ENCODE measurements at regions not wholly inside any gene's neighbourhood (a gene's known extent, or its start where the extent isn't known, plus 50 kb on each side); places are given as distances from the start of the nearest gene placed in this dataset.

DNA sequence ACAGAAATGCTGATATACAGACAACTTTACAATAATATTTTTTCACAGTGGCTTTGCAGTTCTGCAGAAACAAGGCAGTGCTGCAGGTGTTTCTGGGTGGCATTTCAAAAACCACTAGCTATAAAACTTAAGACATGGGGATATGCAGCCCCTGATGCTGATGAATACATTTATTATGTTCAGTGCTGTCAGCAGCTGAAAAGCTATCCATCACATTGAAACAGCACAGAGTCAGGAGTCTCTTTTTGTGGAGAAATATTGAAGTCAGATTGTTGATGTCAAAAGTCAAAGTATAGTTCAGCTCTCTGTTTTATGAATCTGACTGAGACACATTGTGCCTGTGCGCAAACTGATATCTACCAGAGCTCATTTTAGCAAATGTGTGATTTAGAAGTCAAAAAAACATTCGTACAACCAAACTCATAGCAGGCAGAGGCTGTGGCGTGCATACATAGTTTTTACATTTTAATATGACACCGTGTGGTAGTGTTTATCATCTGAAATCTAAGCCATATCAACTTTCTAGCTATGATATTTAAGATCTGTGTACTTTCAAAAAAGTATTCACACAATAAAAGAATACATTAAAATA is 467.6 kb downstream of the PRKD1 start:
- DNase-seq (ENCODE audit: low read depth): no peak

DNA sequence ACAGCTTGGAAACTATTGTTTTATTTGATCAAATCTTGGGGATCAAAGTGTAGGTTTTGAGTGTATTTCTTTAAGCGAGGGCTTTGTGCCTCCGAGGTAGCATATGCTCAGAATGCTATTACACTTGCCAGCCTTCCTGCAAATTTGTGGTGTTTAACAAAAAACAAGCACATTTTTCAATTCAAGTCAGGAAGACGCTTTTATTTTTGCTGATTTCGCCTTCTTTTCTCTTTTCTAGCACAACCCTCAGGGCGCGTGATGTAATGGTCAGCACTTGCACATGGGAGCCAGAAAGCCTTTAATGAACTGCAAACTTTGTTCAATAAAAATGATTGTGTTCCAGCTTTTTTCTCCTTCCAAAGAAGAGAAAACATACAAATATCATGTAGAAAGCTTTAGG is 466.5 kb downstream of the PRKD1 start:
- no peak for DNase-seq (ENCODE audit: low read depth)

DNA sequence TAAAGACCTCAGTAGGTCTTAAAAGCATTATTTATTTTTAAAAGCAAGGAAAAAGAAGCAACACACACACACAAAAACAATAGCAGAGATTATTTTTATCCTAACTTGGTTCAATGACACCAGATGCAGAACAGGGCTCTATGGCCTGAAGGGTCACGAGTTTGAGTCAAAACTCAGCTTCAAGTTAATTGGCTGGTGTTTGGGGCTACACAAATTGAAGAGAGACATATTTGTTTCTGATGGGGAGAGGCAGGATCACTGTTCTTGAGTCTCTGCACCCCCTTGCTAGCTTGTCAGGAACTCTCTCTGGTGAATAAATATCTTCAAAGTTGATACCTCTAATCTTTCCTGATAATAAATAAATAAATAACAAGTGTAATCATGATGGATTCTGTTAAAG is 466.1 kb downstream of the PRKD1 start:
- DNase-seq (ENCODE audit: low read depth): no peak

DNA sequence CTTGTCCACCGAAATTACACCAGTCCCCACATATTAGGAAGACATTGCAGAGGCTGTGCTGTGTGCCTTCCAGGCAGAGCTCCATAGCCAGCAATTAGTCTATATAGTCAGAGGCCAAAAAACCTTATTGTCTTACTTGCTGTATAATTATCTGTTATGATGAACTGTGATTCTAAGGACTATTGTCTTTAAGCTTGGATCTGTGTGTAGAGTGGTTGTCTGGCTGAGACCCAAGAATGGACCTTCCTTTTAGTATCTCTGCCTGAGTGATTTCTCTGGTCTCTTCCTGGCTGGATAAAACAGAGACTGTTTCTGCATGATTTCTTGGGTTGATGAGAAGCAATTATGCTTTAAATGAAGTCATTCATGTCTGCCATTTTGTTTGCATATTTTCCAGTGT is 465.3 kb downstream of the PRKD1 start:
- no peak for DNase-seq (ENCODE audit: low read depth)

DNA sequence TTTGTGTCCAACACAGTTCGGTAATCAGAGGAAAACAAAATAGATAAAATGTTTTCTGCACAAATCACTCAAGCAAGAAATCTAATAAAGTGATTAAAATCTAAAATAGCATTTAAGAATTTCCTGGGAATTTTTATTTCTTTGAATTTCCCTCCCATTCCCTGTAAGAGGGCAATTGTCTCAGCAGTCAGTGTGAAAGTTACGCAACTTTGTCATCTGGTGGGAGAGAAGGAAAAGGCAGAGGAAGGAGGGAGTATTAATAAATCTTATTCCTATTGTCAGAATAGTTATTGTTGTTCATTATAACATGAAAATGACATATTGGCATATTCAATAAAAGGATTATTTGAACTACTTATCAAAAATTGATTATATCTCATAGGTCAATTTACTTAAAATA is 464.9 kb downstream of the PRKD1 start:
- no peak for DNase-seq (ENCODE audit: low read depth)

DNA sequence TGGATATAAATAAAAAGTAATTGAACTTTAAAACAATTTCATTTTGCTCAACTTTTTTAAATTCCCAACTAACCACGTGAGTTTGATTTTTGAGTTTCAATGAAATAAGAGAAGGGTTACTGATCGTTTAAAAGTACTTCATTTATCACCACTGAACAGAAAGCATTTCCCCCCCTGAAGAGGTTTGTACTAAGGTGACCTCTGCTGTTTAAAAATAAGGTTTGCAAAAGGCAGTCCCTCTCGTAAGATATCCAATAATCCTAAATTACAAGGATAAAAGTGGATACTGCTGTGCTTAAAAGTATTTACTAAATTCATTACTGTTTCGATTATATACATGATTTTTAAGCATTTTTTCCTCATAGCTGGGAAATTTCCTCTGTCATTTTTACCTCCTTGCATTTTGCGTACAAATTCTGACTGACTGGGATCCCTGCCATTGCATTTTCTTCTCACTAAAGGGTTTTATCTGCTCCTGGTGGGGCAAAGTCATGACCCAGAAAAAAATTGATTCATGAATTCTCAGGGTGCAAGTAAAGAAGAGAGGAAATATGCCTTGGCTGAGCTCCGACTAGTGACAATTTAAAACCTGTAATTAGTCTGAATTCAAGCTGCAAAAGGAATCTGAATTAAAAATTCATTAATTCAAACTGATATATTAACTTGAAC is 463.8 kb downstream of the PRKD1 start:
- peak; percentile 45 for DNase-seq (ENCODE audit: low read depth)

DNA sequence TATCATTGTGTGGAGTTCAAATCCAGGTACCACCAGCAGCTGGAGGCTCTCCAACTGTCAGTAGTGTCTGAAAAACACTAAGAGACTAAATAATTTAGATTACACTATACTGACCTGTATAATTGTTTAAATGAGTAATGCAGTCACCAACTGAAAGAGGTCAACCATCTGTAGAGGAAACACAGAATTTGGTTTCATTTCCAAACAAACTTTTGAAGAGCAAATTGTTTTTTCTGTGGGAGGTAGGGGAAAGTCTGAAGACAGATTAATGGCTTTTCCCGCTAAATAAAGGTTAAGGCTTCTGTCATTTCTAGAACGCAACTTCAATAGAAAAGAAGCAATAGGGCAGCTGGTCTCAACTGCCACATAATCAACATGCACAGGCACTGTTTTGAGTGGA is 462.6 kb downstream of the PRKD1 start:
- DNase-seq (ENCODE audit: low read depth): no peak

DNA sequence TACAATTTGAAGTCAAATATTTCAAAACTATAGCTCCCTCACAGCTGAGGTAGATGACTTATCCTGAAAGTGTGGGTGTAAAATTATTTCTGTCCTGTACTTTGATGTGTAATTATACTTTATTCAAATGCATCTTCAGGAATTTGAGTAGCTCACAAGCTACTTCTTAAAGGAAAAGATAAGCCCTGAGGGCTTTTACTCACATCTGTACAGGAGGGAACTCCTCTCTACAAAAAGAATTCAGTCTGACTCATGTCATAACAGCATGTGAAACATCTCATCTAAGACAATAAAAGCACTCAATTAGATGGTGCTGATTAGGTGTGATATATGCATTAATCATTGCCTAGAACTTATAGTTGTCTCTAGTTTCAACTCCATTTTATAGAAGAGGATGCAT is 452.0 kb downstream of the PRKD1 start:
- no peak for DNase-seq (ENCODE audit: low read depth)

DNA sequence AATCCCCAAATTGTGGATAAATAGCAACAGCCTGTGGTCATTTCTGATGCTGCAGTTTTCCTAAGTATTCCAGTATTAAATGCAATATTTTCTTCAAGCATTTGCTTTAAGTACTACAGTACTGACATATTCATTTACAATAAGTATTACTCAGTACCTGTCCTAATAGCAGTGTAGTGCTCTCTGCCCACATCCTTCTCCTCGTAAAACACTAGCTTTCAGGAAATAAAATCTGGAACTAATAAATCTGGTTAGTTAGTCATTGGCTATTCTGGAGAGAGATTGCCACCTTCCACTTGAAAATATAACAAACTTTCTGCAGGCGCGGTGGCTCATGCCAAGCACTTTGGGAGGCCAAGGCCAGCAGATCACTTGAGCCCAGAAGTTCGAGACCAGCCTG is 441.5 kb downstream of the PRKD1 start:
- DNase-seq (ENCODE audit: low read depth): no peak

DNA sequence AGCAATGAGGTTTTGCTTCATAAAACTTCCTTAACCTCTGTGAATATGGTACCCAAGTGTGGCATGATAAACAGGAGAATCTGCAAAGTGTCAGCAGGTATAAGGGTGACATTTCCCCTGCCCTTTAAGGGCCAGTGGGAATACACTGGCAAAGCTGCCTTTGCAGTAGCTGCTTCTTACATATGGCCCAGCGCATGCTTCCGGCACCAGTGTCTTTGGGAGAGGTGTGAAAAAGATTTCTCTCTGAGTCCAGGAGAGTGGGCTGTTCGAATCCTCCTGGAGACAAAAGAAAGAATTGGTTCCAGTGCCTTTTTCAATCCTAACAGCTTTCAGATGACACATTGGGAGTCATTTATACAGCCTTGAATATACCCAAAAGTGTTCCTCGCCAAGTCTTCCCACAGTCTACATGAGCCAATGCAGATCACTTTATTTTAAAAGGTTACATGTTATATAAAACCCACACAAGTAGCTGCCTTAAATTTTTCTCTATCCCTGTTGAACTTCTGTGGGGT is 437.7 kb downstream of the PRKD1 start:
- no peak for DNase-seq (ENCODE audit: low read depth)

DNA sequence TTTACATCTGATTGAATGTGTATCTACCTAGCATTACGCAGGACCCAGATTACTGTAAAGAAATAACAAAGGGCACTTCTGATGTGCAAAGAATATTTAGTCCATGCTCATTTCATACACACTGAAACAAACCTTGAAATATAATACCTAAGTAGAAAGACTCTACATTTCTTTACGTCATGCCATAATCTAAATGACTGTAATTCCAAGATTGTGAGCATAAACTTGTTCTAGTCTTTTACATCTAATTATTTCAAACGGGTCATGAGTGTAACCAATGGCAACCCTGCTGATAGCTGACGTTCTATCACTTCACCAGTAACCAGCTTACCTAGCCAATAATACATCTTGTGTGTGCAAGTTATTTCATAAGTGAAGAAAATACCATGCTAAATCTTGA is 433.8 kb downstream of the PRKD1 start:
- no peak for DNase-seq (ENCODE audit: low read depth)

DNA sequence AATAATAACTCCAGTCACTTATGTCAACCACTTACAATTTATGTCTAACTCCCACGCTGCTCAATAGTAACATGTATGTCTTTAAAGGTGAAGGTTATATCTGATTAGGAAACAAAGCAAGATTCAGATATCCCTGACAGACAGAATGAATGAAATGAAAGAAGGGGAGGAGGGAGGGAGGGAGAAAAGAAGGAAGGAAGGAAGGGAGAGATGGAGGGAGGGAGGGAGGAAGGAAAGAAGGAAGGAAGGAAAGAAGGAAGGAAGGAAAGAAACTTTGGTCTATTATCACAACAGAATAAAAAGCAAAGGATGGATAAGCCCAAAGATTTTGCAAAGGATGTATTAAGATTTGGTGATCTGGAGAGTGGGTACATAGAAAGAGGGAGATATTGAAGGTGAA is 433.3 kb downstream of the PRKD1 start:
- DNase-seq (ENCODE audit: low read depth): no peak

DNA sequence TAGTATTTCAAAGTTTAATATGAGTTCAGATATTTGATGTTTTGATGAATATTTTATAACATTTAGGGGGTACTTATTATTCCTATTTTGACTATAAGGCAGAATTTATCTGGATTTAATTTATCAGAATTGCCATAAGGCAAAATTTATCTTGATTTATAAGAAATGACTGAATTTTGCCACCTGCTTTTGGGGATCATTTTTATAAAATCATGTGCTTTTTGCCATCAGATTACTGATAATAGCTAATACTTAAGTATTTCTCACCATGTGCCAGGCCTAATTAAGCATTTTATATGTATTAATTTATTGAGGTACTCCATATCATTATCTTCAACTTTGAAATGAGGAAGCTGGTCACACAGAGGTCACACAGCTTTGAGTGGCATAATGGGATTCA is 423.7 kb downstream of the PRKD1 start:
- no peak for DNase-seq (ENCODE audit: low read depth)

DNA sequence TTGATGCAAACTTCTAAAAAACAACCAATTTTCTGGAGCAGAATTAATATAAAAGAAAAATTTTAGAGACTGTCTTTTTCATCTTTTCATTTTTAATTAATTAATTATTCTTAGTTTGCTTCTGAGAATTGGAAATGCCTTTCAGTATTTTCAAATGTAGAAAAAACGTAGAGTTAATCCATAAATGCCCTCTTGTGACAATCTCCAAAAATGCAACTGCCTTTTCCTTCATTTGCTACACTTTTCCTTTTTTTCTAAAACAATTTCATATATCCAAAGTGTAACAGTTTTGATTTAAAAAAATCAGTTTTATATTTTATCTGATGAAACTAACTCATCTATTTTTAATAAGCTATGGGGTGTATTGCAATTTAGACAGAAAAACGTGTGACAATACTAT is 409.3 kb downstream of the PRKD1 start:
- peak; percentile 24 for DNase-seq (ENCODE audit: low read depth)

DNA sequence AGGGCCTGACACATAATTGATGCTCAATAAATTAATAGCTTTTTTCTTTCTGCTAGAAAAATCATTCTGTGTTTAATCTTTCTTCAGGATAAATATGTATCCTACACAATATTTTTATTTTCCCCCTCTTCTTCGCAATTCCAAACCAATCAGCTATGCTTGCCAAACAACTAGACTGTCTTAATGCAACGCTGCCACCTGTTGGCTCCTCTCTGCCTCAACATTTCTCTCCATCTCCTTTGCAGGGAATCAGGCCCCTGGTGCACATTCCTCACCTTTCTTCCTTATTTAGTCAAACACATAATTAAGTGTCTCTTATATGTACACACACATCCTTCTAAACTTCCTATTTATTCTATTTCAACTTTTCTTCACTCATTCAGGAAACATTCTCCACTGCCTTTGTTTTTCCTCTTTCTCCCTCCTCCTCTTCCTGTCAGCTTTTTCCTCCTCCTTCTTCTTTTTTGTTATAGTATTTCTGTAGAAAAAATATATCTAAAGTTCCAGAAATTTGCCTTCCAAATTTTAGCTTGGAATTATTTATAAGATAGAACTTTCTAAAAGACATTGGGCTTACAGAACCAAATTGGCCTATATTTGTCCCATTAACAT is 406.0 kb downstream of the PRKD1 start:
- peak; percentile 21 for DNase-seq (ENCODE audit: low read depth)

All from iris pigment epithelial cell (primary cell).